DMS153 treated with DMSO at 0.1 percent for 48 hours (cell line): ENCODE measurements at regions not wholly inside any gene's neighbourhood (a gene's known extent, or its start where the extent isn't known, plus 50 kb on each side); places are given as distances from the start of the nearest gene placed in this dataset.
"Not testable (repeated sequence)": the region's sequence is repeated elsewhere in the genome, so short reads cannot be mapped to it uniquely, and the experiment has no call there.

ENCODE experiments used
- DNase-seq: peaks from one replicate; lab custom pipeline; 2025; ENCODE audit not compliant: unreplicated experiment; lab: John Stamatoyannopoulos, UW

DNA sequence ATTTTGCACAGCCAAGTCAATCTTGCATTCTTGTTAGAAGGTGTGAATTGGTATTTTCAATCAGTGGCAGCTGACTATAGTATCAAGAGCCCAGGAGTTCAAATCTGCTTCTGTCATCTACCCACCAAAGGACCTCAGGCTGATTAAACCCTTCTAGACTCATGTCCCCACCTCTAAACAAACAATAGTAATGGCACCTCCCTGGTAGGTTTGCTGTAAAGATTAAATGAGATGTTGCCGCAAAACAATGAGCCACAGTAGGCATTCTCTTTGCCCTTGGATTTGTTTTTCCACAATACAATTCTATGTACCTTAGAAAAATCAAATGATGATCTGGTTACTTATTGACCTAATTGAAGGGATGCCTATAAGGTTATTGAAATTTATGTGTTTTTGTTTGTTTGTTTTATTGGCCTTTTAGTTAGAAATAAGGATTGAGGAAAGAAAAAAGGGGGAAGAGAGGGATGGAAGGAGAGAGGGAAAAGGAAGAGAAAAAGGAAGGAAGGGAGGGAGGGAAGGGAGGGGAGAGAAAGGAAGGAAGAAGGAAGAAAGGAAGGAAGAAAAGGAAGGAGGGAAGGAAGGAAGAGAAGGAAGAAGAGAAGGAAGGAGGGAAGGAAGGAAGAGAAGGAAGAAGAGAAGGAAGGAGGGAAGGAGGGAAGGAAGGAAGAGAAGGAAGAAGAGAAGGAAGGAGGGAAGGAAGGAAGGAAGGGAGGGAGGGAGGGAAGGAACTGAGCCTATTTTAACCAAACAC, 110.7 kb downstream of the ETS2 start:
- DNase-seq: no peak

DNA sequence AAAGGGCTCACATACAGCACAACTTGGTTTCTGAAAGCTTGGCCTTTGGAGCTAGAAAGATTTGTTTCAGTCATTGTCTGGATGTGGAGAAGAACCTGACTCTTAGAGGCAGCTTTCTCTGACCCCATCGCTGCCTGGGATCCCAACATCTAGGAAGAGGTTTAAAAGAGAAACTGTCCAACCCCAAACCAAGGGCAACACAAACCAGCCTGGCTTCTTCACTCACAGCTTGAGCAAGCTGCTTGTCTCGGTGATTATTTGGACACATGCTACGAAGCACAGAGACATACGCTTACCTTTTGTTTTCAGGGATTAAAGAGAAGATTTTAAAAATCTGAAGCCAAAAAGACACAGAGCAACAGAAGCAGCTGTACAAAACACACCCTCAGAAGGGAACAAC, 109.8 kb downstream of the ETS2 start:
- DNase-seq: no peak

DNA sequence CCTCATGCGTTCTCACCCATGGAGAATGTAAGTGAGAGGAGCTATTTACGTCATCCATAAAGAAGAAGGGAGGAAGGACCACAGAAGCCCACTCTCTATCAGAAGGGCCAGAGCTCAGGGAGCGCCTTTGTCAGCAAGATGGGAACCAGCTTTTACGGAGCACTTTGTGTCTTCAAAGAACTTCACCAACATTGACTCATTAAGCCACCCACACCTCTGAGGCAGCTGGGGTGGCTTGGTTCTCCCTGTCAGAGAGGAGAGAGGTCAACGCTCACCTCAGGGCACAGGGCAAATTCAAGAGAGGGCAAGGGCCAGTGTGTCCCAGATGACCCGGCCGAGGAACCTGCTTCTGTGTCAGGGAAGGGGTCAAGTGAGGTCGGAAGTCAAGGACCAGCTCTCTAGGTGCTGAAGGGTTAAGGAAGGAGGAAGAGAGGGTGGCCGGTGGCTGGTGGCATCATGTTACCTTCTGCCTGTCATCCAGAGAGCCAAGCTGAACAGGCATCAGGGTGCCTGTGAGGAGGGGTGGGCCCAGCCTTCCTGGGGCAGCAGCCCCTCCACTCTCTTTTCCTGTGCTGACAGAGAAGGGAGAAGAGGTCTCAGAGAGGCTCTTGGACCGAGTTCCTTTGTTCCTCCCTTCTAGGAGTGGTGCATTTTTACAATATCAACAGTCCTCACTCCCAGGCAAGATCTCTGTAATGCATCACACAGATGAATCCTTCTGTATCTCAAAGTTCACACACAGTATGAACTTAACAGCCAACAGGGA, 109.0 kb downstream of the ETS2 start:
- peak; percentile 52 for DNase-seq

DNA sequence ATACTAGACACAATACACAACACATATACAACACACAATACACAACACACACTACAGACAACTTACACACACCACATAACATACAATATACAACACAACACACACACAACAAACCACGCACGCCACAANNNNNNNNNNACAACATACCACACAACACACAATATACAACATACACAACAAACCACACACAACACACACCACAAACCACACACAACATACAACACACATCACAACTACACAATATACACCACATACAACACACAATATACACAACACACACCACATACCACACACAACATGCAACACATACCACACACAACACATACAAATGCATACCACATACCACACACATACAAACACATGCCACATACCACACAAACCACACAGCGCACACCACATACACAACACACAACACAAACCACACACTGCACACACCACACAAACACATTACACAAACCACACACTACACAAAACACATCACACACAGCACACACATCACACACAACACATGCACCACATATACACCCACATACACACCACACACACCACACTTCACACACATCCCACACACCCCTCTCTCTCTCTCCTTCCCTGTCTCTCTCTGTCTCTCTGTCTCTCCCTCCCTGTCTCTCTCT, 108.3 kb downstream of the ETS2 start:
- DNase-seq: no peak

DNA sequence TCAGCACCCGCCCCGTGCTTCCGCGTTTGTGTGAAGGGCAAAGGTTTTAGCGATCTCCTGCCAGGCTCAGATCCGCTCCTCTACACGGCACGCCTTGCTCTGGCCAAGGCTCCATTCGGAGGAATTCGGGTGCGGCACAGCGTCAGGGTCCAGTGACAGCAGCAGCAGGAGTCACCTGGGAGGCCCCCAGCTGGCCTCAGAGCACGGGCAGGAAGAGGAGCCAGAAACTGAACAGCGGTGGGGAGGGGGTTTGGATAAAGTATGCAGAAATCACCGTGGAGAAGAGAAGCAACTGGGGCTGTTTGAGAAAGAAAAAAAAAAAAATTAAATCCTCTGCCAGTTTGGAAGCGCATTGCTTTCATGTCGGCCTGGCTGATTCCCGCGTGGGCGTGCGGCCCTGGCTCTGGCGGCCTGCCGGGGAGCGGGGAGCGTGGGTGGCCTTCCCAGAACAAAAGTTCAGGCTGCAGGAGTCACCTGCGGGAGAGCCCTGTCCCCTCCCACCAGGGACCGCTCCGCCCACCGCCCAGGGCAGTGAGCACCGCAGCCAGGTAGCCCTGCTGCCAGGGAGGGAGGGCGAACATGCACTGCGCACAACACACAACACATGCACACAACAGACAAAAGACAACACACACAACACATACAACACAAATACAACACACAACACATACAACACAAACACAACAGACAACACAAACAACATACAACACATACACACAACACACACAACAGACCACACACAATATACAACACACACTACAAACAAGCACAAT, 107.6 kb downstream of the ETS2 start:
- peak; percentile 79 for DNase-seq

DNA sequence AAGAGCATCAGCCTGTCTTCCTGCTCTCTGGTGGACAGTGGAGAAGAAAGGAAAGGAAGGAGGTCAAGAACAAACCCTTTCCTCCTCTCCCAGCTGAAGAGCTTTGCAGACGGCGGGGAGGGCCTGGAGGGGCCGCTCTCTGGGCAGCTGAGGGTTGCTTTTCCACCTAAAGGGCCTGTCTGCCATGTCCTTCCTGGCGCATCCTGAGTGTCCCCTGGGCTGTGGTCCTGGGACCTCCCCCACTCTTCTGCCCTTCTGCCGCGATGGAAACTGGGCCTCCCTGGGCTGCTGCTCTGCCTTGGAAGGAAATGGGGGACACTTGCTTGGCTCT, 107.0 kb downstream of the ETS2 start:
- DNase-seq: no peak

DNA sequence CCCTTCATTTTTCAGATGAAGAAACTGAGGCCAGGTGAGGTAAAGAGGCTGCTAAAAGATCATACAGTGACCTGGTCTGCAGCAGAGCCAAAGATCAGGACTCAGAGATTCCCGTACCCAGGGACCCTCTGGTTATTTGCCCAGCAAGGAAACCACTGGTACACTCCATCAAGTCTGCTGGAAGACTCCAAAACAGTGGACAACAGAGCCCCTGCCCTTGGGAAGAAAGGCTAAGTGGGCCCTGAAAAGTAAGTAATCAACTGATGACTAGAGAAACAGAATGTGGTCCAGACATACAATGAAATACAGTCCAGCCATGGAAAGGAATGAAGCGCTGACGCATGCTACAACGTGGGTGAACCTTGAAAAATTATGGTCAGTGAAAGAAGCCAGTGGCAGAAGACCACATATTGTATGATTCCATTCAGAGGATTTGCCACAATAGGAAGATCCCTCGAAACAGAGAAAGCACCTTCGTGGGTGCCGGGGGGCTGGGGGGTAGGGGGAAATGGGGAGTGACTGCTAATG, 106.4 kb downstream of the ETS2 start:
- DNase-seq: no peak

DNA sequence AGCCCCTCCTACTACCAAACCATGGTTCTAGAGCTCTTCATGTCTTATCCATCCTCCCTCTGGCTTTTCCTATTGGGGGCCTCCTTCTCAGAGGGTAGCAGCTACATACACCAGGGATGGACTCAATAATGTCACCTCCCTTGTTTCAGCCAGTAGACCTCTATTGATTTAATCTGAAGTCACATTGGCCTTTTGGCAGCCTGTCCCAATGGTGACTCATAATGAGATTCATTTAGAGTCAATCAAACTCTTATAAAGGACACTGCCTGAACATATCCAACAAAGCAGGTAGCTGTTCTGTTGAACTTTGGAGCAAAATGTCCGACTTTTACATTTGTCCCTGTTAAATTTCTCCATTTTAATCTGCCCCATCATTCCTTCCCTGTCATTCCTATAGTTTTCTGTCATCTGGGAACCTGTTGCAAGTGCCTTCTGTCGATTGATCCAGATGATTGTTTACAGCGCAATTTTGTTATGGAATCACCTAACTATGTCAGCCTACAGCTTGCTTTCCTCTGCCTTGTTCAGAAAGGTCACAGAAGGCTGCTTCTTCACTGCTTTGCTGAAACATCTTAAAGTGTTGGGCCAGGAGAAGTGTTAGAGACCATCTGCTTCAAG, 105.9 kb downstream of the ETS2 start:
- no peak for DNase-seq

DNA sequence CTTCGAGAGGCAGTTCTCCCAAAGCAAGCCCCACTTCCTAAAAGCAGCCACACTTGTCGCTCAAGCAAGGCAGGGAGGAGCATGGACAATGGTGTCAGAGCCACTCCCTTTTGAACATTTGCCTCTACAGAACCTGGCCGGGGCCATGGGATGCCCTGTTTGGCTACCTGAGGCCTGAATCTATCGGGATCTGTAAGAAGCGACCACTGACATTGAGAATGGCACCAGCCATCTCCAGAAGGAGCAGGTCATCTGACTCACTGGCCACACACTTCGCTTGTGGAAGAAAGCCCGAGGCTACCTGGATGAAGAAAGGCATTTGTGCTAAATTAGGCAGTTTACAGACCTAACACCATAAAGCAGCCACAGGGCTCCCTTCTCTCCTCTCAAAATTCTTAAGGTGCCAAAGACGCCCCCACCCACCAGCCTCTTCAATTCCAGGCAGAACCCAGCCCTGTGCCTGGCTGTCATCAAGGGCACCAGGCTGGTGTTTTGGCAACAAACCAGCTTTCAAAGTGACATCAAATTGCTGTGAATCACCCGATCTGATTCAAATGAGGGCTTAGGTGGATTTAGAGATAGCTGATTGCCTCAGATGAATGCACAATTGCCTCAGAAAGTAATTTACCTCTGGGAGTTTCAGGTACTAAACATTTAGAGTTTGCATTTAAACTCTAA, 104.8 kb downstream of the ETS2 start:
- DNase-seq: no peak

DNA sequence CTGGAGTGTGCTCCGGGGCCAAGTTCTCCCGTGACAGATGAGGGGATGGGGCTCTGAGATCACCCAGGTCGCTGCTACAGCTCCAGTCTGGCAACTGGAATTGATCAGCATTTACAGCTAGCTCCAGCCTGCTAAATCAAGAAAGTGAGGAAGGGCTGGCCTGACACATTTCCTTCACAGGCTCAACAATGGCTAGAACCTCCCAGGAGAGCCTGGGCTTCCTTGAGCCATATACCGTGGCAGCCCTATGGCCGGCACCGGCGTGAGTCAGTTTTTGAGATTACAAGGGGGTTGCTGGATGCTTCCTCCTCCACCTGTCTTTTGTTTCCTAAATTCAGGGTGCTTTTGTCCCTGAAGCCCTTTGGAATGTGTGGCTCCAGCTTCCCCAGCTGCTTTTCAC, 104.2 kb downstream of the ETS2 start:
- no peak for DNase-seq

DNA sequence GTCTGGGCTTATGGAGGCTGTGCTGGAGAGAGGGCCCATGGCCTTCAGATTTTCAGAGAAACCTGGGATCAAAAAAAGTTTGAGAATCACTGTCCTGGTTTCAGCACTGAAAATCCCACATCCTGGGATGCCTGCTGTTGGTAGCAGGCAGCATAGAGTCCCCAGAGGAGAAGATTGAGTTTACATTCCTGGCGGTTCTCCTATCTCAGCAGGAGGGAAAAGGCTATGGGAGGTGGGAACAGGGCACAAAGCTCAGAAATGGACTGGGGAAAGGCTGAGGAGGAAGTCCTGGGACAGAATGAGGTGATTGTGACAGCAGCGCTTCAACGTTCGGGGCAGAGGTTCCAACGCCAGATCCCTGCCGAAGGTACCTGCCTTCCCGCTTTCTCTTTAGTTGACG, 103.4 kb downstream of the ETS2 start:
- no peak for DNase-seq

DNA sequence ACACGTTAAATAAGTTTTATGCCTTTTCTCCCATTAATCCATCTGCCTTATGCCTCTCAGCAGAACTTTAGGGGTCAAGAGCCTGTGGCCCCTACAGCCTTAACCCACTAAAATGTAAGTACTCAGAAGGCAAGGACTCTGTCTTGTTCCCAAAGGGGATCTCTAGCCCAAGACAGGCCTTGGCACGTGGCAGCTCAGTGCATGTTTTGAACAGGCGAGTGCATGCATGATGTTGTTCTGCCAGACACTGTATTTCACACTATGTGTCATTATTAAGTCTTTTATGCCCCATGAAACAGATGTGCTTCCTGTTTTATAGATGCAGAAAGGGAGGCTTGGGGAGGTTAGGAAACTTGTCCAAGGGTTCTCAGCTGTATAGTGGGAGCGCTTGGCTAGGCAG, 102.8 kb downstream of the ETS2 start:
- no peak for DNase-seq

DNA sequence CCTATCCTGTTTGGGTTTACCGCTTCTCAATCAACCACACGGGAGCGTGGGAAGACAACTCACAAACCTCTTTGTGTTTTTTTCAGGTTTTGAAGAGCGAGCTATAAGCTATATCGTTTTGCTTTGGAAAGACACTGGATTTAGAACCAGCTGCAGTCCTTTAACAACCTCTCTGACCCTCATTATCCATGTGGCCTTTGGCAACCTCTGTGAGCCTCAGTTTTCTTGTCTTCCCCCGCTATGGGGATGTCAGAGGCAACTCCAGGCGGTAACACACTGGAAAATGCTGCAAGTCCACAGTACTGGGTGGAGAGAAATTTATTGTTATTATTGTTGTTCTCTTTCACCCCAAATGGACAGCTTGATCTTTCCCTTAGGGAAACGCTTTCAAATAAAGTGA, 100.0 kb downstream of the ETS2 start:
- DNase-seq: no peak

DNA sequence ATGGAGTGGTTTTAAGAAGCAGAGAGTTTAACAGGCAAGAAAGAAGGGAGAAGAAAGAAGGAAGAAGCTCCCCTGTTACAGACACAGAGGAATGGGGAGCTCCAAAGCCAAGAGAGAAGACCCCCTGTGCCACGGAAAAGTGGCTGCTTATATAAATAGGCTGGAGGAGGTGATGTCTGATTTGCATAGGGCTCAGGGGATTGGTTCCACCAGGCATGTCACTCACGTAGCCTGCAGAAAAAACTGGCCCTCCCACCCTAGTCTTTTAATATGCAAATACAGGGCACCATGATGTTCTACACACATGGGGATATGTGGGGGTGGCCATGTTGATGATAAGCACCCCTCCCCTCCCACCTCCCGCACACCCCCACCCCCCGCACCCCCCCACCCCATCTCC, 99.6 kb downstream of the ETS2 start:
- no peak for DNase-seq

DNA sequence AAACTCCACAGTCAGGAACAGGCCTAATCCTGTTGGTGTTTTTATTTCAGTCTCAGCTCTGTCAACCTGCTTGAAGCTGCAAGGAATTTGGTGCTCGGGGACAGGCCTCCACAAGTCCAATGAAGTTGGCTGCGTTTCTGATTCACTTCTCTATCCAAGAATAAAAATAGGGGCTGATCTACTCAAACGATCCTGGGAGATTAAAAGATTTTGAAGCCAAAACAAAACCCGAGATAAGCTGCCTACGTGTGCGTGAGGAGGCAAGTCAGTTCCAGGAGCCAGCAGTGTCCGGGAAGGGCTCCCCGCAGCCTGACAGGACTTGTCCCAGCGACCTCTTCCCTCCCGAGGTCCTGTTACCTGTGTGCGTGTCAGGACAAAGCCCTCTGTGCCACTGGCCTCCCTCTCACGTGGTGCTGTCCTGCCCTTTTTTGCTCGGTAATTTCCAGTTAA, 98.0 kb downstream of the ETS2 start:
- DNase-seq: no peak

DNA sequence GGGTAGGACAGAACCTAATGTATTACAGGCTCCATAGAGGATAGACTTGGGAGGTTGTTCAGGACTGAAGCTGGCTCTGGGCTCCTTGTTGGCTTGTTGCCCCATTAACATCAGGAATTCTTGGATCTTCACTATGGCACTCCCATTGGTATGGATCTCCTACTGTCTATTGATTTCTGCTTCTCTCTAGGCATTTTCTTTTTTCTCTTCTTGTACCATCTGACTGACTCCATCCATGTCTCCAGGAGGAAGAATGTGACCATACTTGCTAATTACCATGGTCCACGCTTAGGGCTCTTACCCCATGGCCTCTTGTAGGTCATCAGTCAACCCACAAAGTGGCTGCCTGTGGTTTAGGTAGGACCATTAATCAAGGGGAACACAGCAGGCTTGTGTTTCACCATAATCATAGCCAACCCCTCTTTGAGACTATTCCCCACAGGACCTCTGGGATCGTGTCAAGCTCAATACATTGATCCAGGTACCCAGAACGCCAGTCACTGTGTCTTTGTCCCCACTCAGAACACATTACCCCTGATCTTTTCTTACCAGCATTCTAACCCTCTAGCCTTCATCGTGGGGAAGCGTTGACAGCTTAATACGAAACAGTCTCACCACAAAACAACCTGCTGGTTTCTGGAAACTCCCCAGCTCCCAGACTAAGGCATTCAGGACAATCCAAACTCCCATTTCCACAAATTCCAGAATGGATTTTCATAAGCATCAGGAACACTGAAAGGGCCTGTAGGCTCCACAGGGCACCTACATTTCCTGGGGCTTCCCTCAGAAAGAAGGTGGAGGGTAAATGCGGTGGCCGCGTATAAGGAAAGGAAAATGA, 97.1 kb downstream of the ETS2 start:
- DNase-seq: no peak

DNA sequence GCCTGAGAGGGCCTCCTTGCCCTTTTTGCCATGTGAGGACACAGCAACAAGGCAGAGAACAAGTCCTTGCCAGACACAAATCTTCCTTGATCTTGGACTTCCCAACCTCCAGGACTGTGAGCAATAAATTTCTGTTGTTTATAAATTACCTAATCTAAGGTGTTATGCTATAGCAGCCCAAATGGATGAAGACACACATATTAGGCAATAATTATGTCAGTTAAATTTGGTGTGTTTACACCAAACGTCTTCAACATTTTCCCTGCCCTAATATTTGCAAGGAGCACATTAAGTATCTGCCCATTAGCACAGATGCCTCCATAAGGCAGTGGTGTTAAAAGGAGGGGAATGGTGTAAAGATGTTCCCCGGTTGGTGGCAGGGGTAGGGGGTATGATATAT, 94.8 kb downstream of the ETS2 start:
- no peak for DNase-seq

DNA sequence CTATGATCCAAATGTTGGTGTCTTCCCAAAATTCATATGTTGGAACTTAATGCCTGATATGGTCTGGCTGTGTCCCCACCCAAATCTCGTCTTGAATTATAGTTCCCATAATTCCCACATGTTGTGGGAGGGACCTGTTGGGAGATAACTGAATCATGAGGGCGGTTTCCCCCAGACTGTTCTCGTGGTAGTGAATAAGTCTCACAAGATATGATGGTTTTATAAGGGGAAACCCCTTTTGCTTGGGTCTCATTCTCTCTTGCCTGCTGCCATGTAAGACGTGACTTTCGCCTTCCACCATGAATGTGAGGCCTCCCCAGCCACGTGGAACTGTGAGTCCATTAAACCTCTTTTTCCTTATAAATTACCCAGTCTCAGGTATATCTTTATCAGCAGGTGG, 94.3 kb downstream of the ETS2 start:
- not testable (repeated sequence) for DNase-seq

DNA sequence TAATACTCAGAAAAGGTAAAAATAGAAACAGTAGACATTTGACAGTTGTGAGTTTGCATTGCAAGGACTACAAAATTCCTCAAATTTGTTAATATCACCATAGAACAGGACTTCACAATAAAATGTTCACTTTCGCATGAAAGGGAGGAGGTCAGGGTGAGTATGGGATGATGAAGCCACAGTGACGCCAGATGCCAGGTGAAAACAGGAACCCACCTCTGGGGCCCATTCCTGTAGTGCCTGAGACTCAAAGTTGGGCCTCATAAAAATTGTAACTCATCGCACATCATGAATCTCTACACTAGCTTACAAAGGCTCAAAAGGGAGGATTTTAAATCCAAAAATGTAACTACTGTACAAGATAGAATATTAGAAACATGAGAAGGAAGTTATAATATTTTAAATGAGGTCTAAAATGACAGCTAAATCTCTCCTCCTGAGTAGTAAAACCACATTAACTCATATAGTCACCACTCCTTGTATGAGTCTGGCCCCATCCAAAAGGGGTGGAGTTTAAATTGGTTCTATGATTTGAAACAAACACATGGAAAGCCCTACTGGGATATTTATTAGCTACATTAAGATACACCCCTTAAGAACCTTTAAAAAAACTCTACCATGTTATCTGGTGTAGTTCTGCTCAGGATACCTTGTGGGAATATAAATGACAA, 93.7 kb downstream of the ETS2 start:
- no peak for DNase-seq
